ENCODE measurements at regions not wholly inside any gene's neighbourhood (a gene's known extent, or its start where the extent isn't known, plus 50 kb on each side); places are given as distances from the start of the nearest gene placed in this dataset.

- H3K9ac ChIP-seq (ENCODE audit: low read depth in 1 of 2, low read length in 2 of 2): no peak overlapping the region
- H3K4me3 ChIP-seq (ENCODE audit: low read depth in 1 of 3, low read length in 3 of 3): no peak overlapping the region
- peaks cover 0 to 5% (median 0%) of the 10 kb centered on the region in 4 donors for H3K9me3 ChIP-seq (ENCODE audit: control insufficient read depth in 4 of 4, low read length in 3 of 4)
- peaks cover 0 to 3% (median 0%) of the 10 kb centered on the region in 4 donors for H3K27me3 ChIP-seq (ENCODE audit: control insufficient read depth in 4 of 4, insufficient read depth in 4 of 4, low read length in 3 of 4)
- H3K36me3 ChIP-seq (ENCODE audit: control insufficient read depth in 4 of 4, insufficient read depth in 3 of 4, low read depth in 1 of 4, low read length in 3 of 4): no peaks in the 10 kb centered on the region
- WGBS: 61% methylated on average over 1 of the region's 1 CpG
- DNase-seq (ENCODE audit: low spot score): no peak
- H3K4me1 ChIP-seq (ENCODE audit: control insufficient read depth in 4 of 4, insufficient read depth in 4 of 4, low read length in 3 of 4): no peaks in the 10 kb centered on the region
- TF ChIP-seq ZBTB33 (IDR thresholded peaks at IDR 0.05): no peak
- no peak for TF ChIP-seq HNF4G (IDR thresholded peaks at IDR 0.05)
- TF ChIP-seq FOXA1 (IDR thresholded peaks at IDR 0.05): no peak
- TF ChIP-seq SP1 (IDR thresholded peaks at IDR 0.05): no peak
- no peak for TF ChIP-seq MAX (IDR thresholded peaks at IDR 0.05)
- TF ChIP-seq FOXA2 (IDR thresholded peaks at IDR 0.05): no peak
- no peak for TF ChIP-seq REST (IDR thresholded peaks at IDR 0.05)
- no peak for TF ChIP-seq RAD21 (IDR thresholded peaks at IDR 0.05)
- no peak for TF ChIP-seq NR2F2 (IDR thresholded peaks at IDR 0.05)
- no peak for TF ChIP-seq HNF4A (conservative IDR thresholded peaks at IDR 0.05)
- TF ChIP-seq ATF3 (IDR thresholded peaks at IDR 0.05): no peak
- TF ChIP-seq EGR1 (IDR thresholded peaks at IDR 0.05; ENCODE audit: low read depth in 2 of 2): no peak
- no peak for TF ChIP-seq YY1 (IDR thresholded peaks at IDR 0.05)
- TF ChIP-seq JUND (IDR thresholded peaks at IDR 0.05): no peak
- TF ChIP-seq CTCF (IDR thresholded peaks at IDR 0.05; ENCODE audit: low read depth, low read length, missing input control): no peak
- no peak for TF ChIP-seq GABPA (IDR thresholded peaks at IDR 0.05 in 1 of 2, conservative IDR thresholded peaks at IDR 0.05 in 1 of 2)
- no peak for TF ChIP-seq TAF1 (conservative IDR thresholded peaks at IDR 0.05)
- no peak overlapping the region for H3K27ac ChIP-seq (ENCODE audit: low read depth in 1 of 2, low read length in 2 of 2)
Observed at GRCh38 chr11:60633645-60634044, 65.8 kb upstream of the MS4A8 start.

- WGBS: 35% methylated on average over 2 of the region's 2 CpGs
- no peak overlapping the region for H3K27ac ChIP-seq (ENCODE audit: low read depth in 1 of 2, low read length in 2 of 2)
- H3K4me1 ChIP-seq (ENCODE audit: control insufficient read depth in 4 of 4, insufficient read depth in 4 of 4, low read length in 3 of 4): no peaks in the 10 kb centered on the region
- no peak for DNase-seq (ENCODE audit: low spot score)
- peaks cover 0 to 5% (median 0%) of the 10 kb centered on the region in 4 donors for H3K9me3 ChIP-seq (ENCODE audit: control insufficient read depth in 4 of 4, low read length in 3 of 4)
- peak in 1 of 2 donors; percentile 7 for TF ChIP-seq RAD21 (IDR thresholded peaks at IDR 0.05)
- no peak for TF ChIP-seq HNF4A (conservative IDR thresholded peaks at IDR 0.05)
- no peak for TF ChIP-seq FOXA1 (IDR thresholded peaks at IDR 0.05)
- TF ChIP-seq CTCF (IDR thresholded peaks at IDR 0.05; ENCODE audit: low read depth, low read length, missing input control): peak; percentile 11
- peaks cover 0 to 3% (median 0%) of the 10 kb centered on the region in 4 donors for H3K27me3 ChIP-seq (ENCODE audit: control insufficient read depth in 4 of 4, insufficient read depth in 4 of 4, low read length in 3 of 4)
- no peak overlapping the region for H3K9ac ChIP-seq (ENCODE audit: low read depth in 1 of 2, low read length in 2 of 2)
- H3K36me3 ChIP-seq (ENCODE audit: control insufficient read depth in 4 of 4, insufficient read depth in 3 of 4, low read depth in 1 of 4, low read length in 3 of 4): no peaks in the 10 kb centered on the region
- H3K4me3 ChIP-seq (ENCODE audit: low read depth in 1 of 3, low read length in 3 of 3): no peak overlapping the region
Observed at GRCh38 chr11:60634126-60634525, 65.3 kb upstream of the MS4A8 start.

Measured in liver (tissue), 8 donors.